ENCODE measurements at regions not wholly inside any gene's neighbourhood (a gene's known extent, or its start where the extent isn't known, plus 50 kb on each side); places are given as distances from the start of the nearest gene placed in this dataset.

DNA sequence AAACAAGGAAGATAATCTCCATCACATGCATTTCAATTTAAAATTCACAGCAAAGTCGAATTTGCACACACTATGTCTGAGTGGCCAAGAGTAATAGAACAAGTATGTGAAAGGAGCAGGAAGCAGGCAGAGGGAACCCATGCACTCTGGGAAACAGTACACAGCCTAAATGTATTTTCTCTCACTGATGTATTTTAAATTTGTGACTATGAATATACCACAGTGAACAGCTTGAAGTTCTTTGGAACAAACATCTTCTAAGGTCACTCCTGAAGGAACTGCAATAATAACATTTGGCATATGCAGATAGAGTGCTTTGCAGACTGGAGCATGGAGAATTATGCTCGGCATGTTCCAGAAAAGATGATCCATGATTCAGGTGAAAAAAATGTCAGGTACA, 223.1 kb upstream of the PKN2 start:
- no peaks in the 10 kb centered on the region for H3K9me3 Mint-ChIP-seq
- no peaks in the 10 kb centered on the region for H3K36me3 Mint-ChIP-seq
- DNase-seq (ENCODE audit: low spot score), result no peak
- H3K4me3 Mint-ChIP-seq, result no peak overlapping the region
- POLR2A ChIA-PET, result no interaction called here
- CTCF ChIA-PET, result no interaction called here
- H3K27me3 Mint-ChIP-seq (ENCODE audit: low read depth), result peaks cover 7% of the 10 kb centered on the region
- TF ChIP-seq SMAD3 (CRISPR knock-in tag; IDR thresholded peaks at IDR 0.05; ENCODE audit: borderline replicate concordance) (no peak), OVOL2 (CRISPR knock-in tag; IDR thresholded peaks at IDR 0.05; ENCODE audit: borderline replicate concordance) (no peak), AR (CRISPR knock-in tag; IDR thresholded peaks at IDR 0.05) (no peak), ATF6 (CRISPR knock-in tag; IDR thresholded peaks at IDR 0.05) (no peak), ATF3 (CRISPR knock-in tag; conservative IDR thresholded peaks at IDR 0.05) (no peak), HMGA2 (CRISPR knock-in tag; IDR thresholded peaks at IDR 0.05) (no peak), ATF1 (CRISPR knock-in tag; IDR thresholded peaks at IDR 0.05) (no peak)
- TF ChIP-seq, protein P1, sequence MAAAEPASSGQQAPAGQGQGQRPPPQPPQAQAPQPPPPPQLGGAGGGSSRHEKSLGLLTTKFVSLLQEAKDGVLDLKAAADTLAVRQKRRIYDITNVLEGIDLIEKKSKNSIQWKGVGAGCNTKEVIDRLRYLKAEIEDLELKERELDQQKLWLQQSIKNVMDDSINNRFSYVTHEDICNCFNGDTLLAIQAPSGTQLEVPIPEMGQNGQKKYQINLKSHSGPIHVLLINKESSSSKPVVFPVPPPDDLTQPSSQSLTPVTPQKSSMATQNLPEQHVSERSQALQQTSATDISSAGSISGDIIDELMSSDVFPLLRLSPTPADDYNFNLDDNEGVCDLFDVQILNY (CRISPR knock-in tag; IDR thresholded peaks at IDR 0.05), result no peak
- TF ChIP-seq, protein P2, sequence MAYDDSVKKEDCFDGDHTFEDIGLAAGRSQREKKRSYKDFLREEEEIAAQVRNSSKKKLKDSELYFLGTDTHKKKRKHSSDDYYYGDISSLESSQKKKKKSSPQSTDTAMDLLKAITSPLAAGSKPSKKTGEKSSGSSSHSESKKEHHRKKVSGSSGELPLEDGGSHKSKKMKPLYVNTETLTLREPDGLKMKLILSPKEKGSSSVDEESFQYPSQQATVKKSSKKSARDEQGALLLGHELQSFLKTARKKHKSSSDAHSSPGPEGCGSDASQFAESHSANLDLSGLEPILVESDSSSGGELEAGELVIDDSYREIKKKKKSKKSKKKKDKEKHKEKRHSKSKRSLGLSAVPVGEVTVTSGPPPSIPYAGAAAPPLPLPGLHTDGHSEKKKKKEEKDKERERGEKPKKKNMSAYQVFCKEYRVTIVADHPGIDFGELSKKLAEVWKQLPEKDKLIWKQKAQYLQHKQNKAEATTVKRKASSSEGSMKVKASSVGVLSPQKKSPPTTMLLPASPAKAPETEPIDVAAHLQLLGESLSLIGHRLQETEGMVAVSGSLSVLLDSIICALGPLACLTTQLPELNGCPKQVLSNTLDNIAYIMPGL (CRISPR knock-in tag; IDR thresholded peaks at IDR 0.05), result no peak
- ATAC-seq, result no peak
- peaks cover 4% of the 10 kb centered on the region for H3K4me1 Mint-ChIP-seq
- H3K27ac Mint-ChIP-seq, result no peak overlapping the region

GRCh38 chr1:88462096-88462487, 222.0 kb upstream of the PKN2 start:
- Mint-ChIP-seq H3K4me1 (peaks cover 4% of the 10 kb centered on the region; the same call in 1 of the 2 replicates), H3K4me3 (peak overlapping the region; percentile 72), H3K9me3 (no peaks in the 10 kb centered on the region), H3K27me3 (ENCODE audit: low read depth) (peaks cover 7% of the 10 kb centered on the region), H3K27ac (no peak overlapping the region), H3K36me3 (peaks cover 2% of the 10 kb centered on the region; the same call in 1 of the 2 replicates)
- no peak for ATAC-seq
- DNase-seq (ENCODE audit: low spot score), result no peak
- POLR2A ChIA-PET, result no interaction called here
- CTCF ChIA-PET, result no interaction called here
- TF ChIP-seq, protein P1 (CRISPR knock-in tag; IDR thresholded peaks at IDR 0.05), result no peak
- TF ChIP-seq SOX15 (CRISPR knock-in tag; IDR thresholded peaks at IDR 0.05) (no peak), ATF3 (CRISPR knock-in tag; conservative IDR thresholded peaks at IDR 0.05) (no peak), NR2C2 (CRISPR knock-in tag; IDR thresholded peaks at IDR 0.05) (no peak), CTCF (IDR thresholded peaks at IDR 0.05) (no peak), EMX1 (CRISPR knock-in tag; IDR thresholded peaks at IDR 0.05) (no peak), MYBL2 (CRISPR knock-in tag; IDR thresholded peaks at IDR 0.05) (no peak), NR3C1 (CRISPR knock-in tag; conservative IDR thresholded peaks at IDR 0.05; ENCODE audit: low read depth) (no peak), FOXK1 (CRISPR knock-in tag; IDR thresholded peaks at IDR 0.05) (no peak), PREB (CRISPR knock-in tag; IDR thresholded peaks at IDR 0.05; ENCODE audit: borderline replicate concordance) (no peak), SMAD4 (CRISPR knock-in tag; IDR thresholded peaks at IDR 0.05) (no peak), ESRRA (CRISPR knock-in tag; IDR thresholded peaks at IDR 0.05; ENCODE audit: borderline replicate concordance) (no peak), GRHL2 (CRISPR knock-in tag; IDR thresholded peaks at IDR 0.05; ENCODE audit: insufficient replicate concordance, severe bottlenecking) (no peak), TP53 (CRISPR knock-in tag; IDR thresholded peaks at IDR 0.05) (no peak), ZNF232 (CRISPR knock-in tag; IDR thresholded peaks at IDR 0.05) (no peak), ZNF416 (CRISPR knock-in tag; IDR thresholded peaks at IDR 0.05) (no peak), TEAD1 (CRISPR knock-in tag; IDR thresholded peaks at IDR 0.05) (no peak), CBFB (CRISPR knock-in tag; IDR thresholded peaks at IDR 0.05; ENCODE audit: low read depth) (no peak)
